PFSK-1 (cell line): ENCODE measurements at regions not wholly inside any gene's neighbourhood (a gene's known extent, or its start where the extent isn't known, plus 50 kb on each side); places are given as distances from the start of the nearest gene placed in this dataset.

ENCODE experiments used
- POLR2AphosphoS5 ChIP-seq: IDR thresholded peaks from 2 replicates; pipeline ENCODE4 v1.6.1; 2012; ENCODE audit warnings: low read depth, mild to moderate bottlenecking, control low read depth, low read length, moderate library complexity
- SIN3A ChIP-seq: IDR thresholded peaks from 2 replicates; pipeline ENCODE4 v1.6.1; 2012; ENCODE audit warnings: mild to moderate bottlenecking, low read length, moderate library complexity, borderline replicate concordance; ENCODE audit not compliant: insufficient read depth
- TF ChIP-seq, protein P1 (sequence below), 2 experiments: IDR thresholded peaks; 2 replicates each; pipeline versions ENCODE4 v1.6.1 to v1.8.0; 2011 to 2012; ENCODE audit warnings: low read depth in 2 of 2, low read length in 2 of 2, control low read depth in 1 of 2, inconsistent platforms in 1 of 2, mild to moderate bottlenecking in 1 of 2, moderate library complexity in 1 of 2; ENCODE audit not compliant: insufficient read depth in 1 of 2

DNA sequence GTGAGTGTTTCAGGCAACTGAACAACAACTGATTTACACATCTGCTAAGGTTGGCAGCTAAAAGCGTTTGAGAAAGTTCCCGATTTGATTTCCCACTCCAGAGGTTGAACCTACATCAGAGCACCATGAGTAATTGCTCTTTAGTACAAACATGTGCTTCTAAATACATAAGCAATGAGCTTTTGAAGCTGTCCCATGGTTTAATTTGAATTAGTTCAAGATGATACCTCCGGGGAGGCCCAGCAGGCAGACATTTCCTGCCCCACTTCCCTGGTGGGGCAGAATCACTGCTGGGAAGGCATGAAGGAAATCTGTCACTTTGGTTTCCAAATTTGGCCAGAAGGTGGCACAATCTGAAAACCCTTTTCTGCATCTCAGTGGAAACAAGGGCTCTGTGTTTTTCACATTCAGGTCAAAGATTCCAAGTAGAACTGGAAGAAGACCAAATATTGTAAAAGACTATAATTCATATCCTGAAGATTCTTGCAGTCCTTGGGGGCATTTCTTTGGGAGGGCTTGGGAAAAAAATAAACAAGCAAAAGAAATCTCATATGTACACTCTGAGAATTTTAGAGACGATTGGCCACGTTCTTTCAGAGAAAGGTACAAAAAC is 176.2 kb upstream of the FAM20A start:
- TF ChIP-seq POLR2AphosphoS5, result no peak
- peak; percentile 62; the same call in 1 of the 2 replicates for TF ChIP-seq SIN3A
- TF ChIP-seq, protein P1, sequence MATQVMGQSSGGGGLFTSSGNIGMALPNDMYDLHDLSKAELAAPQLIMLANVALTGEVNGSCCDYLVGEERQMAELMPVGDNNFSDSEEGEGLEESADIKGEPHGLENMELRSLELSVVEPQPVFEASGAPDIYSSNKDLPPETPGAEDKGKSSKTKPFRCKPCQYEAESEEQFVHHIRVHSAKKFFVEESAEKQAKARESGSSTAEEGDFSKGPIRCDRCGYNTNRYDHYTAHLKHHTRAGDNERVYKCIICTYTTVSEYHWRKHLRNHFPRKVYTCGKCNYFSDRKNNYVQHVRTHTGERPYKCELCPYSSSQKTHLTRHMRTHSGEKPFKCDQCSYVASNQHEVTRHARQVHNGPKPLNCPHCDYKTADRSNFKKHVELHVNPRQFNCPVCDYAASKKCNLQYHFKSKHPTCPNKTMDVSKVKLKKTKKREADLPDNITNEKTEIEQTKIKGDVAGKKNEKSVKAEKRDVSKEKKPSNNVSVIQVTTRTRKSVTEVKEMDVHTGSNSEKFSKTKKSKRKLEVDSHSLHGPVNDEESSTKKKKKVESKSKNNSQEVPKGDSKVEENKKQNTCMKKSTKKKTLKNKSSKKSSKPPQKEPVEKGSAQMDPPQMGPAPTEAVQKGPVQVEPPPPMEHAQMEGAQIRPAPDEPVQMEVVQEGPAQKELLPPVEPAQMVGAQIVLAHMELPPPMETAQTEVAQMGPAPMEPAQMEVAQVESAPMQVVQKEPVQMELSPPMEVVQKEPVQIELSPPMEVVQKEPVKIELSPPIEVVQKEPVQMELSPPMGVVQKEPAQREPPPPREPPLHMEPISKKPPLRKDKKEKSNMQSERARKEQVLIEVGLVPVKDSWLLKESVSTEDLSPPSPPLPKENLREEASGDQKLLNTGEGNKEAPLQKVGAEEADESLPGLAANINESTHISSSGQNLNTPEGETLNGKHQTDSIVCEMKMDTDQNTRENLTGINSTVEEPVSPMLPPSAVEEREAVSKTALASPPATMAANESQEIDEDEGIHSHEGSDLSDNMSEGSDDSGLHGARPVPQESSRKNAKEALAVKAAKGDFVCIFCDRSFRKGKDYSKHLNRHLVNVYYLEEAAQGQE (IDR thresholded peaks at IDR 0.05; ENCODE audit: insufficient read depth in 1 of 2, low read depth in 2 of 2, low read length in 2 of 2), result no peak
